Stimulated activated naive CD8-positive, alpha-beta T cell treated with anti-CD3 and anti-CD28 coated beads, Interleukin-15, amount 100 ng/mL, for 72 hours (primary cell): ENCODE measurements at regions not wholly inside any gene's neighbourhood (a gene's known extent, or its start where the extent isn't known, plus 50 kb on each side); places are given as distances from the start of the nearest gene placed in this dataset.

Experiments used
- ATAC-seq: fragments of 150-1000 bp; cut with Tn5 transposase; 2 replicates; pipeline ENCODE4 v1.10.0; 2021; ENCODE audit warnings: mild to moderate bottlenecking, moderate library complexity
- DNase-seq, 2 donors: peaks; one replicate each; pipeline ENCODE4 v3.0.0; 2021 to 2022
- H3K27ac Mint-ChIP-seq, 2 donors: one replicate each; pipeline ENCODE4 v1.8.0; 2022; ENCODE audit warnings: mild to moderate bottlenecking in 2 of 2, mixed read lengths in 2 of 2, moderate library complexity in 2 of 2
- H3K27me3 Mint-ChIP-seq: one replicate; pipeline ENCODE4 v1.8.0; 2022; ENCODE audit warnings: mixed read lengths
- H3K4me1 Mint-ChIP-seq: one replicate; pipeline ENCODE4 v1.8.0; 2022; ENCODE audit warnings: mild to moderate bottlenecking, mixed read lengths
- H3K4me3 Mint-ChIP-seq, 2 donors: one replicate each; pipeline ENCODE4 v1.8.0; 2022; ENCODE audit warnings: mild to moderate bottlenecking in 2 of 2, mixed read lengths in 2 of 2, moderate library complexity in 1 of 2
- H3K9me3 Mint-ChIP-seq, 2 donors: one replicate each; pipeline ENCODE4 v1.8.0; 2022; ENCODE audit warnings: mixed read lengths in 2 of 2

GRCh38 chr3:177510693-177511216, 313.5 kb upstream of the TBL1XR1 start:
- H3K4me1 Mint-ChIP-seq: peaks cover 6% of the 10 kb centered on the region
- ATAC-seq (no peak), DNase-seq (no peak)
- no peak overlapping the region for H3K4me3 Mint-ChIP-seq
- peaks cover 5 to 8% of the 10 kb centered on the region in 2 donors for H3K9me3 Mint-ChIP-seq
- no peaks in the 10 kb centered on the region for H3K27me3 Mint-ChIP-seq
- no peak overlapping the region for H3K27ac Mint-ChIP-seq

GRCh38 chr3:177512945-177513814, 315.9 kb upstream of the TBL1XR1 start:
- ATAC-seq (no peak), DNase-seq (no peak)
- Mint-ChIP-seq H3K27me3 (no peaks in the 10 kb centered on the region), H3K4me1 (peaks cover 6% of the 10 kb centered on the region), H3K9me3 (peaks cover 5 to 8% of the 10 kb centered on the region in 2 donors), H3K27ac (peak overlapping the region; percentile 74 to 86), H3K4me3 (no peak overlapping the region)

GRCh38 chr3:177513815-177514610, 316.7 kb upstream of the TBL1XR1 start:
- no peak for ATAC-seq
- H3K4me3 Mint-ChIP-seq: no peak overlapping the region
- DNase-seq: no peak
- H3K4me1 Mint-ChIP-seq: peaks cover 6% of the 10 kb centered on the region
- H3K9me3 Mint-ChIP-seq: peaks cover 5 to 8% of the 10 kb centered on the region in 2 donors
- no peak overlapping the region for H3K27ac Mint-ChIP-seq
- no peaks in the 10 kb centered on the region for H3K27me3 Mint-ChIP-seq

GRCh38 chr3:177514611-177515499, 317.6 kb upstream of the TBL1XR1 start:
- Mint-ChIP-seq H3K27me3 (no peaks in the 10 kb centered on the region), H3K9me3 (peaks cover 8 to 9% of the 10 kb centered on the region in 2 donors), H3K4me1 (peaks cover 6% of the 10 kb centered on the region), H3K27ac (no peak overlapping the region), H3K4me3 (no peak overlapping the region)
- ATAC-seq (no peak), DNase-seq (no peak)

DNA sequence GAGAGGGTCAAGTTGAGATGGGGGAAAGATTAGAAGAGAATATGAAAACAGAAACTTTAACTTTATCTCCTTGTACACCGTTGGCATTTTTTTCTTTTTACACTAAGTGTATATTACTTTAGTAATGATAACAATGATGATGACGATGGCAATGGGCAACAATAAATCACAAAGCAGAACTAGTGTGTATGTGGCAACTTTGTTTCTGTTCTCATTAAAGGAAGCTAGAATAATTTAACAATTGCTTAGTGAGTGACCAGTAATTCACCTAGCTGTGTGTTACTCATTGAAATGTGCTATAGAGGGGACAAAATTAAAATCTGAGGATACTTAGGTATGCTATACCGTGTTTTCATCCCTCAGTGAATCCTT, 318.5 kb upstream of the TBL1XR1 start:
- Mint-ChIP-seq H3K27ac (no peak overlapping the region), H3K4me1 (peaks cover 6% of the 10 kb centered on the region), H3K9me3 (peaks cover 8 to 9% of the 10 kb centered on the region in 2 donors), H3K4me3 (no peak overlapping the region), H3K27me3 (no peaks in the 10 kb centered on the region)
- DNase-seq (no peak), ATAC-seq (no peak)

DNA sequence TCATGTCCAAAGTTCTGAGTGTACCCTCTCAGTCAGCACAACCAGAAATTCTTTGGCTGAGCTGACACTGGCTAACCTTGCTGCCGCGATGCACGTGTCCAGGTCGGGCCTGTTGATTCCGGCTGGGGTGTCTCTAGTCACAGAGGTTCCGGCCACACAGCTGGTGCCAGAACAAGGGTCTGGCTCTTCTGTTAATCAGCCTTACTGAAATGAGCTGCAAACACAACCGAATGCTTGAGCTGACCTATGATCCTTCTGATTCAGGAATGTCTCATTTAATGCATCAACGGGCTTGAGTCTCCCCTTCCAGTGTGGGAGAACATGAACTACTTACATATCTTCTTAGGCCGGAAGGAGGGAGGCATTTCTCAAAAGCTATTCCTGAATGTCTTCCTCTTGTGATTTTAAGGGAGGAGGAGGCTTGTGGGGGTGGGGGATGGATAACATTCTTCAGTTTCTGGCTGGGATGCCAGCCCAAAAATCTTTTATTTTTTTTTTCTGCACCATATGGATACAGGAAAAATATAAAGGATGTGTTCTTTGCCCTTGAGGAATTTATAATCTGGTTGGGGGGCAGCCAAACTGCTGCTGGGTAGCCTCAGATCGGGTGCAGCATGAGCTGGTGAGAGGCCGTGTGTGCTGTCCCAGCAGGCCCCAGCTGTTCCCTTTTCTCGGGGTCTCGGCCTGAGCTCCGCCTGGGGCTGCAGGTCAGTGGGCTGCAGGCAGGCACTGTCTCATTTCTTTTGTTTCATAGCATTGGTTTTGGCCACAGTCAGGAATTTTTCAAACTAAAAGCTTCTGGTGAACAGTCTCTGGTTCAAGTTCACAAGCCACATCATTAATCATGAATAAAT, 319.1 kb upstream of the TBL1XR1 start:
- H3K4me1 Mint-ChIP-seq: peaks cover 6% of the 10 kb centered on the region
- ATAC-seq: no peak
- H3K27ac Mint-ChIP-seq: no peak overlapping the region
- H3K4me3 Mint-ChIP-seq: no peak overlapping the region
- no peak for DNase-seq
- no peaks in the 10 kb centered on the region for H3K27me3 Mint-ChIP-seq
- H3K9me3 Mint-ChIP-seq: peaks cover 8 to 9% of the 10 kb centered on the region in 2 donors

- H3K9me3 Mint-ChIP-seq: peaks cover 3 to 5% of the 10 kb centered on the region in 2 donors
- DNase-seq: no peak
- no peak overlapping the region for H3K4me3 Mint-ChIP-seq
- no peaks in the 10 kb centered on the region for H3K27me3 Mint-ChIP-seq
- peaks cover 2% of the 10 kb centered on the region for H3K4me1 Mint-ChIP-seq
- peak overlapping the region in 1 of 2 donors; percentile 72 for H3K27ac Mint-ChIP-seq
- no peak for ATAC-seq
Observed at GRCh38 chr3:177517906-177518305, 320.6 kb upstream of the TBL1XR1 start.

GRCh38 chr3:177519588-177519987, 322.3 kb upstream of the TBL1XR1 start:
- H3K4me1 Mint-ChIP-seq: peaks cover 7% of the 10 kb centered on the region
- DNase-seq: no peak
- H3K4me3 Mint-ChIP-seq: no peak overlapping the region
- no peak overlapping the region for H3K27ac Mint-ChIP-seq
- H3K9me3 Mint-ChIP-seq: peaks cover 0 to 3% of the 10 kb centered on the region in 2 donors
- no peaks in the 10 kb centered on the region for H3K27me3 Mint-ChIP-seq
- ATAC-seq: no peak

DNA sequence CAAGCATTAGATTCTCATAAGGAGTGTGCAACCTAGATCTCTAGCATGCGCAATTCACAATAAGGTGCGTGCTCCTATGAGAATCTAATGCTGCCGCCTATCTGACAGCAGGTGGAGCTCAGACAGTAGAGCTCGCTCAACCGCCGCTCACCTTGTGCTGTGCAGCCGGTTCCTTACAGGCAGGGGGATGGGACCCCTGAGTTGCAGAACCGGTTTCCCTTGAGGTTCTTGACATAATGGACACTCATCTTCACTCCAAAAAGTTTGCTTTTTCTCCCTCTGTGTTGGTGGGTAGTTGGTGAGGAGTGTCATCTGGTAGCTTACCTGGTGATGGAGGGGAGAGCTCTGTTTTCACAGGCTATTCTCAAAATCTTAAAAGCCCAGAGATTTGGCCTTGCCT, 324.0 kb upstream of the TBL1XR1 start:
- H3K4me1 Mint-ChIP-seq: peaks cover 7% of the 10 kb centered on the region
- DNase-seq: no peak
- no peak for ATAC-seq
- no peaks in the 10 kb centered on the region for H3K27me3 Mint-ChIP-seq
- no peak overlapping the region for H3K27ac Mint-ChIP-seq
- peaks cover 0 to 13% of the 10 kb centered on the region in 2 donors for H3K9me3 Mint-ChIP-seq
- H3K4me3 Mint-ChIP-seq: no peak overlapping the region

DNA sequence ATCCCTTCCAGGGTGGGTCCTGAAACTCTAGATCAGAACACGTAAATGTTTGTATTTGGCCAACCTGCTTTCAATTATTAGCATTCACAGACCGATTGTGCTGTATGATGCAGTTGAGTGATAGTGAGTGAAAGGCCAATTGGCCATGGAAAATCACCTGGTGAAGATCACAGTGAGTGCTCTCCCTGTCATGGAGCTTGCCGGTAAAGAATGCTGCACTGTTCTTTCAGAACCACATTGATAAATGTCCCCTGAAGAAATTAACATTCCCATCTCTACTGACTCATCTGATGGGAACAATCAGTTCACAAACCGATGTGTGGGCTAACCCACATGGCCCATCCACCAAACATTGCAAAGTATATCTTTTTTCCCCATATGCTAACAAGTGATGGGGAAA, 324.8 kb upstream of the TBL1XR1 start:
- ATAC-seq: no peak
- Mint-ChIP-seq H3K4me3 (no peak overlapping the region), H3K27ac (no peak overlapping the region), H3K4me1 (peaks cover 7% of the 10 kb centered on the region), H3K9me3 (peaks cover 0 to 13% of the 10 kb centered on the region in 2 donors), H3K27me3 (no peaks in the 10 kb centered on the region)
- DNase-seq: no peak

- Mint-ChIP-seq H3K4me3 (no peak overlapping the region), H3K27ac (no peak overlapping the region), H3K9me3 (peaks cover 0 to 13% of the 10 kb centered on the region in 2 donors), H3K27me3 (no peaks in the 10 kb centered on the region), H3K4me1 (peaks cover 7% of the 10 kb centered on the region)
- DNase-seq (no peak), ATAC-seq (no peak)
Observed at GRCh38 chr3:177523067-177523675, 325.9 kb upstream of the TBL1XR1 start.

DNA sequence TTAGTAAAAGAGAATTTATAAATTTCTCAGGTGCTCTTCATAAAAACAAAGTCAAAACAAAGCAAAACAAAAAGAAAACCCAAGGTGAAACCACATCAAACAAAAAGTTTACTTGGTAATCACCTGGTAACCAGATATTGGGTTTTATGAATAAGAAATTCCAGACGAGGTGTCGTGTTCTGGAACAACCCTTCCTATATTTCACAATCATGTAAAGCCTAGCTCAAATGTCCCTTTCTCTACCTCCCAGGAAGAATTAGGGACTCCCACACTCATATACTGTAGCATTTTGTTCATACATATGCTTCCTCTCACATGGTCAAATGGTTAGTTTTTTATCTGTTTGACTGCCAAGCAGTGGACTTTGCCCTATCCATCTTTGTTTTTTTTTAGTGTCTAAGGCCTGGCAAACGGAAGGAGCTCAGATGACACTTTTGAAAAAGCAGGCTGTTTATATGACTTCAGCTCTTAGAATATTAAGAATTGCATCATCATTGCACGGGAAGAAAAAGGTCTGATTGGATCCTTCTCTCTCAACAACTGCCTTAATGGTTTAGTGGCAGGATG, 326.7 kb upstream of the TBL1XR1 start:
- ATAC-seq (no peak), DNase-seq (no peak)
- Mint-ChIP-seq H3K27ac (no peak overlapping the region), H3K27me3 (no peaks in the 10 kb centered on the region), H3K4me1 (peaks cover 13% of the 10 kb centered on the region), H3K4me3 (no peak overlapping the region), H3K9me3 (peaks cover 0 to 13% of the 10 kb centered on the region in 2 donors)

GRCh38 chr3:177524742-177525141, 327.5 kb upstream of the TBL1XR1 start:
- no peak for ATAC-seq
- H3K4me3 Mint-ChIP-seq: no peak overlapping the region

DNA sequence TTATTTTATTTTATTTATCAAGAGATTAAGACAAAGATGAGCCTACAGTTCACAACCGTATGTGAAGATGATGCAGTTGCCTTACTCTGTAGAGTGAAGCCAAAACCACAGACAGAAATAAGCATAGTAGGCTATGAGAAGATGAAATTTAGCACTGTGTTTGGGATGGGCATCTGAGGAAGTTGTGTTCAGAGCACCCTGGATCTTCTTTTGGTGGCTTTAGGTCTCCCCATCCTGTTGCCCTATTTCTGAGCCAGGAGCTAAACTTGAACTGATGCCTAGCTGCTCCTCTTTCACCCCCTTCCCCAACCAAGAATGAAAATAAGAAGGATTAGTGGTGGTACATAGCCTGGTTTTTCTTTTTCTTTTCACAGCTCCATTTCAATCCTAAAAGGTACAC, 328.1 kb upstream of the TBL1XR1 start:
- Mint-ChIP-seq H3K27ac (no peak overlapping the region), H3K4me3 (no peak overlapping the region), H3K9me3 (peaks cover 0 to 10% of the 10 kb centered on the region in 2 donors), H3K27me3 (no peaks in the 10 kb centered on the region), H3K4me1 (peaks cover 17% of the 10 kb centered on the region)
- no peak for ATAC-seq
- no peak for DNase-seq

More at GRCh38 chr3:177524742-177525141, 327.5 kb upstream of the TBL1XR1 start:
- peaks cover 17% of the 10 kb centered on the region for H3K4me1 Mint-ChIP-seq
- DNase-seq: no peak
- peaks cover 0 to 10% of the 10 kb centered on the region in 2 donors for H3K9me3 Mint-ChIP-seq
- H3K27ac Mint-ChIP-seq: no peak overlapping the region
- no peaks in the 10 kb centered on the region for H3K27me3 Mint-ChIP-seq
